ENCODE measurements at regions not wholly inside any gene's neighbourhood (a gene's known extent, or its start where the extent isn't known, plus 50 kb on each side); places are given as distances from the start of the nearest gene placed in this dataset.

- no peak for DNase-seq
Measured at GRCh38 chr16:59759296-59759695, 1025.2 kb upstream of the GOT2 start.

DNA sequence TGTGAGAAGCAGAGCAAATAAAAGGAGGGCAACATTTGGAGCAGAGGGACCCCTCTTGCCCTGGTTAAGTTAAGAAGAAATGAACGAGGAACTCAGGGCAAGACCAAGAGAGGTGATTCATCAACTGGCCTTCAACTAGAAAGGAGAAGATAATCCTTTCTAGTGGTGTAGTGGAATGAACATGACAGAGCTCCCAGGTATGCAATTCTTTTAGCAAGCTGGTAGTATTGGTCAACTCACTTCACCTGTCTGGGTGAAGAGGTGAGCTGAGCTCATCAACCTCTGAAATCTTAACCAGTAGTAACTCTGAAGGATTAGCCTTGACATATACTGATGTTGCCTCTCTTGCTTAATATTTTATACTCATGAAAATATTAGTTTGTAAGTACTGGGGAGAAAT lies 1024.7 kb upstream of the GOT2 start:
- DNase-seq = no peak

DNA sequence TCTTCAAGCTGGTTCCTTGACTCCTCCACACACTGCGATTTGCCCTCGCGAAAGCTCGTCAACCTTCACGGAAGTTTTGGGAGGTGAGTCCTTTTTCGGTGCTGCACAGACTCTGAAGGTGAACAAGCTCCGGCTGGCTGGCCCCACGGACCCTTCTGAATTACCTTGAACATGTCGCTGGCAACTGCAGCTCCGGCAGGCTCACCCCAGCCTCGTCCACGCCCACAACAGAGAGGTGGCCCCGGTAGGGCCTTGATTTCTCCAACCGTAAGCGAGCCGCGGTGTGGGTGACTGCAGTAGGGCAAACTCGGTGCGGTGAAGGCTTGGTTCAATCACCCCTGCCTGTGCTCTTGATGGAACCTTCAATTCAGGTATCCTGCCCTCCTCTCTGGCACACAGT lies 1020.7 kb upstream of the GOT2 start:
- no peak for DNase-seq

DNA sequence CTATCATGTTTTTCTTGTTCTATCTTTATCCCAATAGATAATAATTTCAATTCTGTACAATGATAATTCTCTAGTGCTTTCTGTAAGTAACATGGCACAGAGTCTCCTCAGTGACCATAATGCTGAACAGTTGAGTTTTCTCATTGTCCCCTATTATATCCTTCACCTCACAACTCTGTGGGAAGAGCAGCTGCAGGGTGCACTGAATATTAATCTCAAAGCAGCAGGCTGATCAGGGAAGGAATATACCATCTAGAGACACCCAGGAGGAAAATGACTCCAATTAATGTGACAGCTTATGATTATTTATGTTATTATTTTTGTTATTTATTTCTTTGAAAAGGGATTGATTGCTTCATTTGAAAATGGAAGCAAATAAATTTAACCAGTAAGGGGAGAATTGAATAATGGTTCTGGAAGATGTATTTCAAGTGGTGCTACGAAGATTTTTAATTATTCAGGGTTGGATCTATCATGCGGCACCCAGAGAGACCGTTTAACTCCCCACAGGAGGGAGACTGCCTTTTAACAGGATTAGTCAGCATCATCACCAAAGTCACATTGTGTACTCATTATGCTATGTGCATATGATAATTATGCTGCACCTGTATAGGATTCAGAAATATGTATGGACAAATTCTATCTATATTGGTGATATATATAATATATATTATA lies 1015.7 kb upstream of the GOT2 start:
- no peak for DNase-seq

DNA sequence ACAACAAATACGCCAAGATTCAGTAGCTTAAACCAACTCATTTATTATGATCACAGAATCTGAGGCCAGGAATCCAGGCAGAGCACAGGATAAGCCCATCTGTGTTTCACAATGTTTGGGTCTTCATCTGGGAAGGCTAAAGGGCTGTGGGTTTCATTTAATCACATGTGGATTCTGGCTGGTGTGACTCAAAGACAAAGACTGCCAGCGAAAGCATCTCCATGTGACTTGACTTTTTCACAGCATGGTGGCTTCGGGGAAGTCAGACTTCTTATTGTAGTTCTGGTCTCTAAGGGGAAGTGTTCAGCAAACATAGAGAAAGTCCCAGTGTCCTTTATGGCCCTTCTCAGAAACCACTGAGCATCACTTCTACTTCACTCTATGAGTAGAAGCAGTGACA lies 1014.4 kb upstream of the GOT2 start:
- DNase-seq = no peak

DNA sequence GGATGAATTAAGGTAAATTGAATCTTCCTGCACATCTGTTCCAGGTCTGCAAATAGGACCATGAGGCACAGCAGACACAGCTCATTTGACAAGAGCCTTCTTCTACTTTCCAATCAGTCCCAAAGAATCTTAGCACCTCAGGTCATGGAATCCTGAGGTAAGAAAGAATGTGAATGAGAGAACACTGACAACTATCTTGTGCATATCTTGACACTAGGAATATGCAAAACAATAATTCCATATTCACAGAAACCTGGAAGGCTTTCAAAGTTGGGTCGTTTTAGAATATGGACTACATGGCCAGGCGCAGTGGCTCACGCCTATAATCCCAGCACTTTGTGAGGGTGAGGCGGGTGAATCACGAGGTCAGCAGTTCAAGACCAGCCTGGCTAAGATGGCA lies 1009.4 kb upstream of the GOT2 start:
- DNase-seq = no peak

- no peak for DNase-seq
Measured at GRCh38 chr16:59740858-59741257, 1006.7 kb upstream of the GOT2 start.

DNA sequence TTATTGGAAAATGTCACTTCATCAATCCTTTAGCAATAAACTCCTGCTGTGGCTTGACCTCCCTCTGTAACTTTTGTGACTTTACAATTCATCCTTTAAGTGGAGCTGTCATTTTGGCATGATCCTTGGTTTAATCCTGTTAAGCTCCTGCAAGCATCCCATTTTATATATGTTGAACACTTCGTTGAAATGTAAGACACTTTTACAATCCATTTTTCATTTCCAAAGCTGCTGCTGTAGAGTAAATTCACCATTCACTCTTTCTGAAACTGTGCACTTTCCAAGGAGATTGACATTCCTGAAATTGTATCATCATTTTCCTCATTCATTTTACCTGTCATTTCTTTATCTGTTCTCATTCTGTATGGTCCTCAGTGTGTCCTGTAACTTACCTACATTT lies 1003.2 kb upstream of the GOT2 start:
- DNase-seq = no peak

- DNase-seq = no peak
Measured at GRCh38 chr16:59733321-59733720, 999.2 kb upstream of the GOT2 start.

GRCh38 chr16:59729613-59730012 lies 995.5 kb upstream of the GOT2 start:
- no peak for DNase-seq

- DNase-seq = peak; percentile 15
Measured at GRCh38 chr16:59719121-59719520, 985.0 kb upstream of the GOT2 start.

DNA sequence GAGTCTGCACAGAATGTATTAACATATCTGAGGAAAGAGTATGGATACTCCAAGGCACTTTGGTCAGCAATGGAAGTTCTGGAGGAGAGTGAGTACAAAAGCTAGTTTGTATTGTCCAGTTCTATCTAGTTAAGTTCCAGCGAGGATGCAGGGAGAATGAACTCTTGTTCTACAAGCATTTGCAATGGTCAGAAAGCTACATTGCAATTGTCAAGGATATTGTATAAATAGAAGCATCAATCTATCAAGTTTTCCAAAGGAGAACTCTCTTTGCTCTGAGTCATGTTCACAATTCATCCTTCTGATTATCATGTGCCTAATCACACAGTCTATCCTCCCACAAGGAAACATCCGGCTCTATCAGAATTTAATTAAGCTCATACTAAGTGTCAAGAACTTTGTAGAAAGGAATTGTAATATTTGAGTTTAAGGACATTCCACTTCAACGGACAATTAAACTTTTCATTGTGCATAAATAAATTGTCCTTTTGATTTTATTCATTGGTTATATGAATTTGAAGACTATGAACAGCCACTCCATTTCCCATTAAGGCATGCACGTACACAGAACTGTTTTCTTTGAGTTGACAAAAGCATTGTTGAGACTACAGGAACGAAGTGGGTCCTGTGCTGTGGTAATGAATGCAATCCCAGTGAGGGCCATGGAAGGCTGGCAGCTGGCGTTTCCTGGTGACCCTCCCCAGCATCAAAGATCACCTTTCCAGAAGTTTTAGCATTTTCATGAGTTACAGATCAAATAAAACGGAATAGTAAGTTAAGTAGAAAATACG lies 973.5 kb upstream of the GOT2 start:
- no peak for DNase-seq

GRCh38 chr16:59701963-59702930 lies 968.1 kb upstream of the GOT2 start:
- DNase-seq = no peak

GRCh38 chr16:59699786-59700185 lies 965.7 kb upstream of the GOT2 start:
- DNase-seq = no peak

DNA sequence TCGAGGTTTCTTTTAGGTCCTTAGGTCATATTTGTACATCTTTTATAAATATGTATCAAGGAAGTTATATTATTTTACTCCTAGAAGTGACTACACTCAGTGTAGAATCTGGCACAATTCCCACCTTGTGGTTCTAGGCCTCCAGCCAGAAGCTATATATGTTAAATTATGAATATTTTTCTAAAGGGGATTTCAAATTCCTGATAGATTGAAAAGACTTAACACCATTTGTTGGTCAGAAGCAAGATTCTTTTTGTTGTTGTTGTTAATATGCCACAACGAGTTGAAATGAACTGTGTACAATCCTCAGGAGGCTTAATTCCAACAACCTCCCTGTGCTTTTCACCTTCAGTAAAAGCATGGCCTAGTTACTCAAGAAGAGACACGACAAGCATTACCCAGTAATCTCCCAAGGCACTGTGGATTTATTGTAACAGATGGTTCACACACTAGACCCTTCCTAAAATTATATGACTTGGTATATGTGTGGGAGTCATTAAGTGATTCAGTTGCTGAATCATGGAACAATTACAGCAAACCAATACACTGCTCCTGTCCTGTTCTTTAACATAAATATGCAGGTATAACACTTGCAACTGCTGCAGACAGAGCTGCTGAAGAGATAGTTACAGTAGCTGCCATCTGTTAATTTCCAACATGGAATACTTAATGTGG lies 964.4 kb upstream of the GOT2 start:
- peak; percentile 48 for DNase-seq

DNA sequence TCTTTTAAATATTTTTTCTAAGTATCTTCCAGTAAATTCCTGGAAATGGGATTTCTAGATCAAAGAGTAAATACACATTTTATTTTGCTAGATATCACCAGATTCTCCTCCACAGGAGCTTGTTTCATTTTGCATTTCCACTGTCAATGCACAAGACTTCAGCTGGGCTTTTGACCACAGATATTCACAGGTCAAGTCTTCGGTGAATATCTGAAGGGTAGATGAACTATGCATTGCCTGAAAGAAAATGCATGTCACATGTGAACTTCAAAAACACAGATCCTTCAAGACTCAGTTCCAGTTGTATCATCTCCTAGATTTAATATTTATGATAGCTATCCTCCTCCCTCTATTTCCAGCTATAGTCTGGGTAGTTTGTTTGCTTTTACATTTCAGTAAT lies 963.6 kb upstream of the GOT2 start:
- no peak for DNase-seq

GRCh38 chr16:59697236-59697635 lies 963.1 kb upstream of the GOT2 start:
- no peak for DNase-seq

GRCh38 chr16:59696495-59696894 lies 962.4 kb upstream of the GOT2 start:
- no peak for DNase-seq

DNA sequence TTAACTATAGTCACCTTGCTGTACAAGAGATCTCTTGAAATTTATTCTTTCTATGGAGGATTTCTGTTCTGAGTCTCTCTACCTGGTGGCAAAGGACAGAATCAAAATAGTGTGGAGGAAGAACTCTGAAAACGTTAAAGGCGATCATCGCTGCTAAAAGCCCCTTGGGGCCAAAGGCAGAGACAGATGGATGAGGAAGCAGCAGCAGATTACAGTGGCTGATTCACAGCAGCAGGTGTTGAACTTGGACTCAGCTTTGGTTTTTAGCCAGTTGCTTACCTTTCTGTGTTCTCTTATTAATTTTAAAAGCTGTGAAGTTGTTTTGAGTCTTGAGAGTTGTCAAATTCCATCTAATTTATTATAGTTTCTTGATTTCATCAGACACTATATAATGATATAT lies 956.1 kb upstream of the GOT2 start:
- DNase-seq = no peak

GRCh38 chr16:59688006-59688405 lies 953.9 kb upstream of the GOT2 start:
- no peak for DNase-seq

- DNase-seq = no peak
Measured at GRCh38 chr16:59686405-59686804, 952.3 kb upstream of the GOT2 start.

GRCh38 chr16:59684911-59685310 lies 950.8 kb upstream of the GOT2 start:
- DNase-seq = peak; percentile 29

DNA sequence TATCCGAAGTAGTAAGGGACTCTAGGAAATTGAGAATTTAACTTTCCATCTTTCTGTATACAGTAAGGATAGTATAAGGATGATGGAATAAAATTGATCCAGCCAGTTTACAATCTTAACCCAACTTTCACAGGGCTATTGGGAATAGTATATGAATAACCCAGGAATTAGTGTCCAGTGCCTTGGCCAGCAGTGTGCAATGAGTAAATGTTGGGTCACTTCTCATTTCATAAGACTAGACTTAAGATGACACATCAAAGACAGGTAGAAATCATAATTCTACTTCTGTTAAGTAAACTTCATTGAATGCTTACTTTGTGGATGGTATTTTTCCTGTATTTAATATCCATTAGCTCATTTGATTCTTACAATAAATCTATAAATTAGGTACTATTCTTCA lies 949.6 kb upstream of the GOT2 start:
- DNase-seq = peak; percentile 28

Data from HCEC 1CT (cell line).